ENCODE measurements at regions not wholly inside any gene's neighbourhood (a gene's known extent, or its start where the extent isn't known, plus 50 kb on each side); places are given as distances from the start of the nearest gene placed in this dataset.

GRCh38 chr2:198596985-198597384, 792.6 kb downstream of the PLCL1 start:
- H3K36me3 Mint-ChIP-seq (ENCODE audit: low read depth) = no peaks in the 10 kb centered on the region
- Histone ChIP-seq H3K4me3 (ENCODE audit: low read length) (no peak overlapping the region), H3K27me3 (ENCODE audit: control insufficient read depth in 1 of 2, insufficient read depth in 2 of 2, low read length in 2 of 2) (no peaks in the 10 kb centered on the region), H3K27ac (ENCODE audit: low read depth in 1 of 2, low read length in 2 of 2) (no peak overlapping the region), H3K9me3 (ENCODE audit: control insufficient read depth in 1 of 2, insufficient read depth in 1 of 2, low read length in 2 of 2) (no peaks in the 10 kb centered on the region), H3K4me1 (ENCODE audit: insufficient read depth, low read length) (no peaks in the 10 kb centered on the region), H3K36me3 (ENCODE audit: insufficient read depth, low read length) (no peaks in the 10 kb centered on the region)
- no peaks in the 10 kb centered on the region for H3K9me3 Mint-ChIP-seq
- DNase-seq (no peak), ATAC-seq (ENCODE audit: poor library complexity) (no peak)
- TF ChIP-seq CTCF (IDR thresholded peaks at IDR 0.05) = no peak
- ChIA-PET CTCF (no interaction called here), POLR2A (no interaction called here)
- H3K4me3 Mint-ChIP-seq = no peak overlapping the region
- H3K27me3 Mint-ChIP-seq = peaks cover 5% of the 10 kb centered on the region
- intact Hi-C loops (cut with DNase I, micrococcal nuclease) = no loop called here
- no peak overlapping the region for H3K27ac Mint-ChIP-seq
- H3K4me1 Mint-ChIP-seq (ENCODE audit: low read depth) = no peaks in the 10 kb centered on the region

- Histone ChIP-seq H3K27me3 (ENCODE audit: control insufficient read depth in 1 of 2, insufficient read depth in 2 of 2, low read length in 2 of 2) (no peaks in the 10 kb centered on the region), H3K9me3 (ENCODE audit: control insufficient read depth in 1 of 2, insufficient read depth in 1 of 2, low read length in 2 of 2) (no peaks in the 10 kb centered on the region), H3K36me3 (ENCODE audit: insufficient read depth, low read length) (no peaks in the 10 kb centered on the region), H3K27ac (ENCODE audit: low read depth in 1 of 2, low read length in 2 of 2) (no peak overlapping the region), H3K4me3 (ENCODE audit: low read length) (no peak overlapping the region), H3K4me1 (ENCODE audit: insufficient read depth, low read length) (no peaks in the 10 kb centered on the region)
- Mint-ChIP-seq H3K36me3 (ENCODE audit: low read depth) (no peaks in the 10 kb centered on the region), H3K4me3 (no peak overlapping the region), H3K27me3 (peaks cover 5% of the 10 kb centered on the region), H3K27ac (no peak overlapping the region), H3K4me1 (ENCODE audit: low read depth) (no peaks in the 10 kb centered on the region), H3K9me3 (no peaks in the 10 kb centered on the region)
- intact Hi-C loops (cut with DNase I, micrococcal nuclease) = no loop called here
- DNase-seq (no peak), ATAC-seq (ENCODE audit: poor library complexity) (no peak)
- ChIA-PET POLR2A (no interaction called here), CTCF (no interaction called here)
- no peak for TF ChIP-seq CTCF (IDR thresholded peaks at IDR 0.05)
Measured at GRCh38 chr2:198595721-198596120, 791.3 kb downstream of the PLCL1 start.

- H3K36me3 Mint-ChIP-seq (ENCODE audit: low read depth) = no peaks in the 10 kb centered on the region
- H3K4me3 Mint-ChIP-seq = no peak overlapping the region
- no peak for ATAC-seq (ENCODE audit: poor library complexity)
- Histone ChIP-seq H3K36me3 (ENCODE audit: insufficient read depth, low read length) (no peaks in the 10 kb centered on the region), H3K27ac (ENCODE audit: low read depth in 1 of 2, low read length in 2 of 2) (no peak overlapping the region), H3K4me3 (ENCODE audit: low read length) (no peak overlapping the region), H3K27me3 (ENCODE audit: control insufficient read depth in 1 of 2, insufficient read depth in 2 of 2, low read length in 2 of 2) (no peaks in the 10 kb centered on the region), H3K4me1 (ENCODE audit: insufficient read depth, low read length) (no peaks in the 10 kb centered on the region), H3K9me3 (ENCODE audit: control insufficient read depth in 1 of 2, insufficient read depth in 1 of 2, low read length in 2 of 2) (no peaks in the 10 kb centered on the region)
- H3K9me3 Mint-ChIP-seq = no peaks in the 10 kb centered on the region
- no peak for DNase-seq
- intact Hi-C loops (cut with DNase I, micrococcal nuclease) = no loop called here
- no peaks in the 10 kb centered on the region for H3K4me1 Mint-ChIP-seq (ENCODE audit: low read depth)
- TF ChIP-seq CTCF (IDR thresholded peaks at IDR 0.05) = no peak
- H3K27ac Mint-ChIP-seq = no peak overlapping the region
- no peaks in the 10 kb centered on the region for H3K27me3 Mint-ChIP-seq
- POLR2A ChIA-PET = no interaction called here
- CTCF ChIA-PET = no interaction called here
Measured at GRCh38 chr2:198591586-198591985, 787.2 kb downstream of the PLCL1 start.
